OCI-LY7 (cell line): ENCODE measurements at regions not wholly inside any gene's neighbourhood (a gene's known extent, or its start where the extent isn't known, plus 50 kb on each side); places are given as distances from the start of the nearest gene placed in this dataset.
"Not testable (repeated sequence)": the region's sequence is repeated elsewhere in the genome, so short reads cannot be mapped to it uniquely, and the experiment has no call there.

Experiments
- BruUV-seq: library from RNA; stranded (reverse); fragments of 400-500 nt; replicated peaks from 2 replicates; lab custom pipeline; 2021; lab: Mats Ljungman, UMichigan
- CTCF ChIA-PET: fragments of 300-600 bp; sonication (Branson Sonifier 250); formaldehyde crosslinking; loops from one replicate; lab custom pipeline; 2022; ENCODE audit warnings: antibody characterized with exemption; ENCODE audit not compliant: unreplicated experiment; lab: Charles Lee
- POLR2A ChIA-PET: fragments of 300-600 bp; sonication (Branson Sonifier 250); formaldehyde crosslinking; loops from one replicate; lab custom pipeline; 2022; ENCODE audit warnings: antibody characterized with exemption; lab: Charles Lee
- DNase-seq: peaks from one replicate; pipeline ENCODE4 v3.0.0-alpha.2; 2015; ENCODE audit warnings: low spot score
- H2AFZ ChIP-seq: fragments of 200-600 bp; sonication (generic), shearing (Covaris generic); 2 replicates; pipeline ENCODE4 v1.6.1; 2014; ENCODE audit warnings: mild to moderate bottlenecking, antibody characterized with exemption, low read length, moderate library complexity
- H3K27ac ChIP-seq: fragments of 200-600 bp; sonication (generic); 2 replicates; pipeline ENCODE4 v1.5.1; 2014; ENCODE audit warnings: mixed run types, low read depth, mild to moderate bottlenecking, moderate library complexity, low read length, inconsistent platforms; ENCODE audit not compliant: poor library complexity, severe bottlenecking
- H3K36me3 ChIP-seq: fragments of 200-600 bp; sonication (generic); 2 replicates; pipeline ENCODE4 v1.6.1; 2014; ENCODE audit warnings: mild to moderate bottlenecking, antibody characterized with exemption, low read length, moderate library complexity, mixed read lengths; ENCODE audit not compliant: insufficient read depth
- H3K4me1 ChIP-seq: fragments of 200-600 bp; sonication (generic); 2 replicates; pipeline ENCODE4 v1.5.1; 2014; ENCODE audit warnings: mild to moderate bottlenecking, low read length; ENCODE audit not compliant: insufficient read depth, poor library complexity, severe bottlenecking
- H3K4me2 ChIP-seq: fragments of 200-600 bp; sonication (generic); 2 replicates; pipeline ENCODE4 v1.6.1; 2014; ENCODE audit warnings: mild to moderate bottlenecking, low read length
- H3K4me3 ChIP-seq: fragments of 200-600 bp; sonication (generic); 2 replicates; pipeline ENCODE4 v1.5.1; 2014; ENCODE audit warnings: mild to moderate bottlenecking, low read depth, low read length; ENCODE audit not compliant: poor library complexity, severe bottlenecking
- H3K79me2 ChIP-seq: fragments of 200-600 bp; sonication (generic); 2 replicates; pipeline ENCODE4 v1.6.1; 2016; ENCODE audit warnings: low read depth, mild to moderate bottlenecking, low read length, moderate library complexity, mixed read lengths; ENCODE audit not compliant: insufficient read depth
- H3K9me2 ChIP-seq: fragments of 200-600 bp; sonication (generic); 2 replicates; pipeline ENCODE4 v1.6.1; 2016; ENCODE audit warnings: mild to moderate bottlenecking, low read length, mixed read lengths; ENCODE audit not compliant: insufficient read depth
- H3K9me3 ChIP-seq: fragments of 200-600 bp; sonication (generic); 2 replicates; pipeline ENCODE4 v1.6.1; 2014; ENCODE audit warnings: mild to moderate bottlenecking, mixed run types, low read length, mixed read lengths
- H4K20me1 ChIP-seq: fragments of 200-600 bp; sonication (generic); 2 replicates; pipeline ENCODE4 v1.6.1; 2014; ENCODE audit warnings: mild to moderate bottlenecking, antibody characterized with exemption, low read length, moderate library complexity, mixed read lengths; ENCODE audit not compliant: insufficient read depth
- EZH2phosphoT487 ChIP-seq: fragments of 200-600 bp; sonication (generic); IDR thresholded peaks from 2 replicates; pipeline ENCODE4 v1.6.1; 2018; ENCODE audit warnings: low read depth, borderline replicate concordance, mild to moderate bottlenecking, mixed run types, antibody characterized with exemption, low read length, moderate library complexity, mixed read lengths
- intact Hi-C: fragments of 100-400 bp; cut with micrococcal nuclease; formaldehyde crosslinking; loops from one replicate; pipeline ENCODE4 v1.10.0; 2022; ENCODE audit not compliant: unreplicated experiment
- TF ChIP-seq, protein P1 (sequence below): fragments of 200-600 bp; sonication (generic); conservative IDR thresholded peaks from 2 replicates; pipeline ENCODE4 v1.5.1; 2014; ENCODE audit warnings: mild to moderate bottlenecking, antibody characterized with exemption, low read length, moderate library complexity, mixed read lengths

DNA sequence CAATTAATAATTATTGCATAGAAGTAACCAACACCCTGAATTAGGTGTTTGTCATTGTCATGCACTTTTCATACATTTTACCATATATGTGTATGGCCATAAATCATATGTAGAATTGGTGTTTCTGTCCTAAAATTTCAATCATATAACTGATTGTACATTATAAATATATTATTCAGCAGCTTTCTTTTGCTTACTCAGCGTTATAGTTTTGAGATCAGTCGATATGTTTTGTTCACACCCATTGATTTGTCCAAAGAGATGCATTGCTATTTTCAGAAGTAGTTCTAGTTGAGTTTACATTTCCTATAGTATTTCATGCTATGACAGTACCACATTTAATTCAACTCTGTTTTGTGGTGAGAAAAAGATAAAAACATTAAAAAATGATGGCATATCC lies 50.5 kb upstream of the PARP4 start:
- Histone ChIP-seq H3K27ac (no peak overlapping the region), H3K4me2 (no peak overlapping the region), H4K20me1 (no peaks in the 10 kb centered on the region), H3K79me2 (no peaks in the 10 kb centered on the region), H3K4me3 (no peak overlapping the region), H3K4me1 (peaks cover 32% of the 10 kb centered on the region), H3K9me3 (no peaks in the 10 kb centered on the region), H3K36me3 (no peaks in the 10 kb centered on the region), H3K9me2 (no peaks in the 10 kb centered on the region), H2AFZ (no peak overlapping the region)
- POLR2A ChIA-PET = interaction anchor here (0.5 to 0.7 kb wide), 2 partner anchors 223 to 519 kb away, joined by 3 read pairs; no protein-coding TSS in a partner anchor
- DNase-seq = no peak
- TF ChIP-seq EZH2phosphoT487 = no peak
- TF ChIP-seq, protein P1, sequence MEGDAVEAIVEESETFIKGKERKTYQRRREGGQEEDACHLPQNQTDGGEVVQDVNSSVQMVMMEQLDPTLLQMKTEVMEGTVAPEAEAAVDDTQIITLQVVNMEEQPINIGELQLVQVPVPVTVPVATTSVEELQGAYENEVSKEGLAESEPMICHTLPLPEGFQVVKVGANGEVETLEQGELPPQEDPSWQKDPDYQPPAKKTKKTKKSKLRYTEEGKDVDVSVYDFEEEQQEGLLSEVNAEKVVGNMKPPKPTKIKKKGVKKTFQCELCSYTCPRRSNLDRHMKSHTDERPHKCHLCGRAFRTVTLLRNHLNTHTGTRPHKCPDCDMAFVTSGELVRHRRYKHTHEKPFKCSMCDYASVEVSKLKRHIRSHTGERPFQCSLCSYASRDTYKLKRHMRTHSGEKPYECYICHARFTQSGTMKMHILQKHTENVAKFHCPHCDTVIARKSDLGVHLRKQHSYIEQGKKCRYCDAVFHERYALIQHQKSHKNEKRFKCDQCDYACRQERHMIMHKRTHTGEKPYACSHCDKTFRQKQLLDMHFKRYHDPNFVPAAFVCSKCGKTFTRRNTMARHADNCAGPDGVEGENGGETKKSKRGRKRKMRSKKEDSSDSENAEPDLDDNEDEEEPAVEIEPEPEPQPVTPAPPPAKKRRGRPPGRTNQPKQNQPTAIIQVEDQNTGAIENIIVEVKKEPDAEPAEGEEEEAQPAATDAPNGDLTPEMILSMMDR = no peak
- no TSS peak for BruUV-seq
- CTCF ChIA-PET = no interaction called here
- intact Hi-C loops = no loop called here

DNA sequence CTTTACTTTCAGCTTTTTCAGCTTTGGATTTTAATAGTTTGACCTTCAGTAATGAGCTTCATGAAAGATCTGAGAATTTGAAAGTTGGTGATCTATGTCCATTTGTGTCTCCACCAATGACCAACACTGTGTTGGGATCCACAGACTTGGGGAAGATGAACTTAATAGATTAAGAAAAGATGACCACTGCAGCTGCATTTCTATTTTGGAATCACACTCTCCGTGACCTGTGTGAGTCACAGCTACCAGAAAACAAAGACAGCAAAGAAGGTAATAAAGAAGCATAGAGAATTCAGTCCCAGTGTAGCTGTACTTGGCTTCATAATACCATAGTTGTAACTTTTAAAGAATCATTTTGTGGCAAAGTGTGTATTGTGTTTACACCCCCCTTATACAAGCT lies 51.4 kb upstream of the PARP4 start:
- CTCF ChIA-PET, intact Hi-C loops, BruUV-seq: not testable (repeated sequence)

DNA sequence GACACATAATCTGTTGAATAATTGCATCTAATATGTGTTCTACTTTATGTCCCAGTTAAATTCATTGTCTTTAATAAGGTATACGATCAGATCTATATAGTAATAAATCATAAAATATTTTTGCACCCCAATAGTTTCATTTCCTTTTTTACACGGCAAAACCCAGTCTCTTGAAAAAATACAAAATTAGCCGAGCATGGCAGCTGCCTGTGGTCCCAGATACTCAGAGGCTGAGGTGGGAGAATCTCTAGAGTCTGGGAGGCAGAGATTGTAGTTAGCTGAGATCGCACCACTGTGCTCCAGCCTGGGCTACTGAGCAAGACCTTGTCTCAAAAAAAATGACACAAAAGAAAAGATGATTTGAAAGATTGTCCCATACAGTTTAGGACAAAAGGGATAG lies 52.3 kb upstream of the PARP4 start:
- no peaks in the 10 kb centered on the region for H3K36me3 ChIP-seq
- peak overlapping the region; percentile 43 for H3K4me2 ChIP-seq
- no peaks in the 10 kb centered on the region for H3K79me2 ChIP-seq
- H3K4me1 ChIP-seq = peaks cover 32% of the 10 kb centered on the region
- peak overlapping the region; percentile 33; the same call in 1 of the 2 replicates for H2AFZ ChIP-seq
- no TSS peak for BruUV-seq
- intact Hi-C loops = loop anchor here (5.0 kb wide), 1 partner anchor 53 kb away; the partner anchor contains the start of gene PARP4
- TF ChIP-seq, protein P1 = no peak
- no peak for TF ChIP-seq EZH2phosphoT487
- DNase-seq = peak; percentile 49
- ChIA-PET POLR2A (no interaction called here), CTCF (no interaction called here)
- no peaks in the 10 kb centered on the region for H3K9me2 ChIP-seq
- no peaks in the 10 kb centered on the region for H3K9me3 ChIP-seq
- H3K27ac ChIP-seq = no peak overlapping the region
- peak overlapping the region; percentile 22 for H3K4me3 ChIP-seq
- no peaks in the 10 kb centered on the region for H4K20me1 ChIP-seq

More for the DNA sequence above, 51.4 kb upstream of the PARP4 start:
- not testable (repeated sequence) for H3K4me3 ChIP-seq, H3K27ac ChIP-seq, H3K9me3 ChIP-seq, H3K4me2 ChIP-seq, H3K36me3 ChIP-seq, H4K20me1 ChIP-seq, DNase-seq, H3K9me2 ChIP-seq, H3K79me2 ChIP-seq
- POLR2A ChIA-PET = interaction anchor here (0.5 to 0.7 kb wide), 2 partner anchors 49 to 520 kb away, joined by 3 read pairs; no protein-coding TSS in a partner anchor
- Histone ChIP-seq H3K4me1 (peaks cover 32% of the 10 kb centered on the region), H2AFZ (peak overlapping the region; percentile 47; the same call in 1 of the 2 replicates)

DNA sequence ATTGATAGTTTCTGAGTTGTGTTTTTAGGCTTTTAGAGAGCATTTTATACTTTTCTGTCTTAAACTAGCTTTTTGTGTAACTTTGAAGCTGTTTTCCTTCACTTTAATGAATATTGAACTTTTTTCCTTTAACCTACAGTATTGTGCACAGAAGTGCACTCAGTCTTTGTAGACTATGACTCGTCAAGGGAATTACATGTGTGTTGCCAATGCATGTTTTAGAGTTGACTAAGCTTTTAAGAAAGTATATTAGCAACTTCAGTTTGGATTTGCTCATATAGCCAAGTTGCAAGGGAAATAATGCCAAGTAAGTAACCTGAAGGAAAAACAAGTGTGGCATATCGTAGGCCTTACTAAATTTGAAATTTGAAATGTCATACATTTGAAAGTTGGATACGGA lies 55.0 kb upstream of the PARP4 start:
- BruUV-seq, H3K36me3 ChIP-seq, H3K4me2 ChIP-seq, H2AFZ ChIP-seq, CTCF ChIA-PET, H3K79me2 ChIP-seq, H3K9me2 ChIP-seq, H4K20me1 ChIP-seq, DNase-seq, H3K9me3 ChIP-seq, H3K27ac ChIP-seq, H3K4me3 ChIP-seq: not testable (repeated sequence)
- POLR2A ChIA-PET = interaction anchor here (0.8 to 1.0 kb wide), 2 partner anchors 9 to 25 kb away, joined by 4 read pairs; no protein-coding TSS in a partner anchor
- intact Hi-C loops = loop anchor here (5.0 kb wide), 1 partner anchor 55 kb away; the partner anchor contains the start of gene PARP4
- peaks cover 35% of the 10 kb centered on the region for H3K4me1 ChIP-seq
